Ovary (tissue), 1 donor: ENCODE measurements at regions not wholly inside any gene's neighbourhood (a gene's known extent, or its start where the extent isn't known, plus 50 kb on each side); places are given as distances from the start of the nearest gene placed in this dataset.

ENCODE experiments used
- EP300 ChIP-seq: sonication (generic); formaldehyde crosslinking; IDR thresholded peaks from one replicate; pipeline ENCODE4 v1.6.1; 2017; ENCODE audit warnings: antibody characterized with exemption
- POLR2A ChIP-seq: fragments of 450-650 bp; IDR thresholded peaks from one replicate; pipeline ENCODE4 v1.6.1; 2017; ENCODE audit warnings: antibody characterized with exemption, mild to moderate bottlenecking, moderate library complexity

- no peak for TF ChIP-seq POLR2A
- no peak for TF ChIP-seq EP300
Observed at GRCh38 chr15:98226149-98226548, 265.6 kb downstream of the ARRDC4 start.
